Natural killer cell (primary cell): ENCODE measurements at regions not wholly inside any gene's neighbourhood (a gene's known extent, or its start where the extent isn't known, plus 50 kb on each side); places are given as distances from the start of the nearest gene placed in this dataset.
"Not testable (repeated sequence)": the region's sequence is repeated elsewhere in the genome, so short reads cannot be mapped to it uniquely, and the experiment has no call there.

Experiments
- ATAC-seq, 3 donors: fragments of 150-1000 bp in 2 of 3; fragments of 200-7000 bp in 1 of 3; cut with Tn5 transposase; 1 replicate in 1 of 3; 2 replicates in 2 of 3; pipeline ENCODE4 v1.10.0; 2021; ENCODE audit warnings: mild to moderate bottlenecking in 2 of 3, moderate library complexity in 2 of 3
- DNase-seq, 2 donors: peaks; one replicate each; pipeline versions ENCODE4 v3.0.0 to v3.0.0-alpha.2; 2013 to 2021; ENCODE audit warnings: mixed read lengths in 1 of 2
- H3K27ac ChIP-seq: one replicate; pipeline ENCODE4 v1.5.1; 2013; ENCODE audit warnings: mild to moderate bottlenecking, low read length
- H3K27me3 ChIP-seq: one replicate; pipeline ENCODE4 v1.6.1; 2013; ENCODE audit warnings: low read length; ENCODE audit not compliant: control insufficient read depth, insufficient read depth
- H3K36me3 ChIP-seq: one replicate; pipeline ENCODE4 v1.6.1; 2013; ENCODE audit warnings: low read length; ENCODE audit not compliant: control insufficient read depth, insufficient read depth
- H3K4me1 ChIP-seq: one replicate; pipeline ENCODE4 v1.6.1; 2013; ENCODE audit warnings: low read length; ENCODE audit not compliant: control insufficient read depth, insufficient read depth
- H3K4me3 ChIP-seq: one replicate; pipeline ENCODE4 v1.5.1; 2013; ENCODE audit warnings: low read length
- H3K9me3 ChIP-seq: one replicate; pipeline ENCODE4 v1.6.1; 2013; ENCODE audit warnings: low read length; ENCODE audit not compliant: control insufficient read depth, insufficient read depth
- H3K27ac Mint-ChIP-seq, 2 donors: one replicate each; pipeline ENCODE4 v1.8.0; 2022; ENCODE audit warnings: mild to moderate bottlenecking in 2 of 2, mixed read lengths in 2 of 2, moderate library complexity in 1 of 2
- H3K27me3 Mint-ChIP-seq, 2 donors: one replicate each; pipeline ENCODE4 v1.8.0; 2022; ENCODE audit warnings: low read depth in 2 of 2, mixed read lengths in 2 of 2
- H3K36me3 Mint-ChIP-seq: one replicate; pipeline ENCODE4 v1.8.0; 2022; ENCODE audit warnings: mixed read lengths
- H3K4me1 Mint-ChIP-seq, 2 donors: one replicate each; pipeline ENCODE4 v1.8.0; 2022; ENCODE audit warnings: mixed read lengths in 2 of 2
- H3K4me3 Mint-ChIP-seq: one replicate; pipeline ENCODE4 v1.8.0; 2022; ENCODE audit warnings: mild to moderate bottlenecking, moderate library complexity, mixed read lengths
- H3K9me3 Mint-ChIP-seq, 2 donors: one replicate each; pipeline ENCODE4 v1.8.0; 2022; ENCODE audit warnings: mixed read lengths in 2 of 2
- WGBS: methylation state at CpG from one replicate; pipeline ENCODE4 v1.1.7; 2013; ENCODE audit warnings: missing lambda C conversion rate; ENCODE audit not compliant: insufficient coverage; 5-methylcytosine and 5-hydroxymethylcytosine counted together
- intact Hi-C: fragments of 100-400 bp; cut with micrococcal nuclease; formaldehyde crosslinking; loops from one replicate; pipeline ENCODE4 v1.14.2; 2022
- TF ChIP-seq, protein P1 (sequence below): fragments of 200-600 bp; IDR thresholded peaks from one replicate; pipeline ENCODE4 v1.8.0; 2022; ENCODE audit warnings: antibody characterized with exemption

- Mint-ChIP-seq H3K27ac (no peak overlapping the region), H3K36me3 (no peaks in the 10 kb centered on the region), H3K4me1 (no peaks in the 10 kb centered on the region), H3K27me3 (peaks cover 16 to 21% of the 10 kb centered on the region in 2 donors), H3K4me3 (no peak overlapping the region), H3K9me3 (no peaks in the 10 kb centered on the region)
- no peaks in the 10 kb centered on the region for H3K9me3 ChIP-seq
- TF ChIP-seq, protein P1, sequence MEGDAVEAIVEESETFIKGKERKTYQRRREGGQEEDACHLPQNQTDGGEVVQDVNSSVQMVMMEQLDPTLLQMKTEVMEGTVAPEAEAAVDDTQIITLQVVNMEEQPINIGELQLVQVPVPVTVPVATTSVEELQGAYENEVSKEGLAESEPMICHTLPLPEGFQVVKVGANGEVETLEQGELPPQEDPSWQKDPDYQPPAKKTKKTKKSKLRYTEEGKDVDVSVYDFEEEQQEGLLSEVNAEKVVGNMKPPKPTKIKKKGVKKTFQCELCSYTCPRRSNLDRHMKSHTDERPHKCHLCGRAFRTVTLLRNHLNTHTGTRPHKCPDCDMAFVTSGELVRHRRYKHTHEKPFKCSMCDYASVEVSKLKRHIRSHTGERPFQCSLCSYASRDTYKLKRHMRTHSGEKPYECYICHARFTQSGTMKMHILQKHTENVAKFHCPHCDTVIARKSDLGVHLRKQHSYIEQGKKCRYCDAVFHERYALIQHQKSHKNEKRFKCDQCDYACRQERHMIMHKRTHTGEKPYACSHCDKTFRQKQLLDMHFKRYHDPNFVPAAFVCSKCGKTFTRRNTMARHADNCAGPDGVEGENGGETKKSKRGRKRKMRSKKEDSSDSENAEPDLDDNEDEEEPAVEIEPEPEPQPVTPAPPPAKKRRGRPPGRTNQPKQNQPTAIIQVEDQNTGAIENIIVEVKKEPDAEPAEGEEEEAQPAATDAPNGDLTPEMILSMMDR: no peak
- intact Hi-C loops: no loop called here
- ATAC-seq (no peak), DNase-seq (no peak)
- no peak overlapping the region for H3K4me3 ChIP-seq
- H3K36me3 ChIP-seq: no peaks in the 10 kb centered on the region
- H3K27ac ChIP-seq: no peak overlapping the region
- H3K4me1 ChIP-seq: no peaks in the 10 kb centered on the region
- peaks cover 3% of the 10 kb centered on the region for H3K27me3 ChIP-seq
- 72% methylated on average over 5 of the region's 5 CpGs for WGBS
Observed at GRCh38 chr1:38186566-38186965, 140.0 kb upstream of the POU3F1 start.

GRCh38 chr1:38185913-38186312, 139.3 kb upstream of the POU3F1 start:
- Histone ChIP-seq H3K9me3 (no peaks in the 10 kb centered on the region), H3K4me1 (no peaks in the 10 kb centered on the region), H3K27me3 (peaks cover 3% of the 10 kb centered on the region), H3K4me3 (no peak overlapping the region), H3K36me3 (no peaks in the 10 kb centered on the region), H3K27ac (no peak overlapping the region)
- Mint-ChIP-seq H3K4me3 (no peak overlapping the region), H3K27ac (no peak overlapping the region), H3K36me3 (no peaks in the 10 kb centered on the region), H3K4me1 (no peaks in the 10 kb centered on the region), H3K27me3 (peaks cover 14 to 17% of the 10 kb centered on the region in 2 donors), H3K9me3 (no peaks in the 10 kb centered on the region)
- intact Hi-C loops: no loop called here
- TF ChIP-seq, protein P1: no peak
- WGBS: 89% methylated on average over 7 of the region's 7 CpGs
- DNase-seq: no peak
- no peak for ATAC-seq

GRCh38 chr1:38183747-38184146, 137.2 kb upstream of the POU3F1 start:
- no peaks in the 10 kb centered on the region for H3K4me1 ChIP-seq
- no peak overlapping the region for H3K4me3 ChIP-seq
- no peak overlapping the region for H3K27ac Mint-ChIP-seq
- H3K27ac ChIP-seq: no peak overlapping the region
- ATAC-seq: no peak
- no peaks in the 10 kb centered on the region for H3K4me1 Mint-ChIP-seq
- no peak overlapping the region for H3K4me3 Mint-ChIP-seq
- no peaks in the 10 kb centered on the region for H3K9me3 ChIP-seq
- intact Hi-C loops: no loop called here
- no peaks in the 10 kb centered on the region for H3K9me3 Mint-ChIP-seq
- H3K27me3 ChIP-seq: no peaks in the 10 kb centered on the region
- TF ChIP-seq, protein P1: no peak
- DNase-seq: no peak
- no peaks in the 10 kb centered on the region for H3K36me3 Mint-ChIP-seq
- peaks cover 0 to 10% of the 10 kb centered on the region in 2 donors for H3K27me3 Mint-ChIP-seq
- H3K36me3 ChIP-seq: no peaks in the 10 kb centered on the region
- 60% methylated on average over 1 of the region's 2 CpGs for WGBS

GRCh38 chr1:38183096-38183495, 136.5 kb upstream of the POU3F1 start:
- WGBS: 78% methylated on average over 7 of the region's 7 CpGs
- Histone ChIP-seq H3K4me1 (no peaks in the 10 kb centered on the region), H3K27ac (no peak overlapping the region), H3K27me3 (no peaks in the 10 kb centered on the region), H3K36me3 (no peaks in the 10 kb centered on the region), H3K9me3 (no peaks in the 10 kb centered on the region), H3K4me3 (no peak overlapping the region)
- intact Hi-C loops: no loop called here
- ATAC-seq: no peak
- H3K4me1 Mint-ChIP-seq: no peaks in the 10 kb centered on the region
- H3K27ac Mint-ChIP-seq: no peak overlapping the region
- no peaks in the 10 kb centered on the region for H3K9me3 Mint-ChIP-seq
- TF ChIP-seq, protein P1: no peak
- H3K4me3 Mint-ChIP-seq: no peak overlapping the region
- H3K27me3 Mint-ChIP-seq: peaks cover 0 to 10% of the 10 kb centered on the region in 2 donors
- H3K36me3 Mint-ChIP-seq: no peaks in the 10 kb centered on the region
- no peak for DNase-seq

- H3K4me3 Mint-ChIP-seq, DNase-seq, H3K4me1 Mint-ChIP-seq, intact Hi-C loops, H3K4me1 ChIP-seq, H3K27me3 ChIP-seq, H3K36me3 ChIP-seq, H3K27me3 Mint-ChIP-seq, H3K36me3 Mint-ChIP-seq, H3K4me3 ChIP-seq, H3K9me3 ChIP-seq, H3K9me3 Mint-ChIP-seq, H3K27ac Mint-ChIP-seq, H3K27ac ChIP-seq, ATAC-seq: not testable (repeated sequence)
- WGBS: 78% methylated on average over 1 of the region's 1 CpG
Observed at GRCh38 chr1:38180388-38180787, 133.8 kb upstream of the POU3F1 start.
